Fibroblast of skin of back (primary cell): ENCODE measurements at regions not wholly inside any gene's neighbourhood (a gene's known extent, or its start where the extent isn't known, plus 50 kb on each side); places are given as distances from the start of the nearest gene placed in this dataset.
"Not testable (repeated sequence)": the region's sequence is repeated elsewhere in the genome, so short reads cannot be mapped to it uniquely, and the experiment has no call there.

ENCODE experiments used
- DNase-seq: peaks from one replicate; pipeline ENCODE4 v3.0.0-alpha.2; 2013

DNA sequence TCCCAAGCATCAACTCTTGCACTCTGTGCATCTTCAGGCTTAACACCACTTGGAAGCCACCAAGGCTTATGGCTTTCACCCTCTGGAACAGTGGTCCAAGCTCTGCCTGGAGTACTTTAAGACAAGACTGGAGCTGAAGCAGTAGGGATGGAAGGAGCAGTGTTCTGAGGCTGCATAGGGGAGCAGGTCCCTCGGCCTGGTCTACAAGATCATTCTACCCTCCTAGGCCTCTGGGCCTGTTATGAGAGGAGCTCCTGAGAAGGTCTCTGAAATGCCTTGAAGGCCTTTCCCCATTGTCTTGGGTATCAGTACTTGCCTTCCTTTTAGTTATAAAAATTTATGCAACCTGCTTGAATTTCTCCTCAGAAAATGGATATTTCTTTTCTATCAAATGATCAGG lies 286.7 kb downstream of the CPXCR1 start:
- DNase-seq = no peak

DNA sequence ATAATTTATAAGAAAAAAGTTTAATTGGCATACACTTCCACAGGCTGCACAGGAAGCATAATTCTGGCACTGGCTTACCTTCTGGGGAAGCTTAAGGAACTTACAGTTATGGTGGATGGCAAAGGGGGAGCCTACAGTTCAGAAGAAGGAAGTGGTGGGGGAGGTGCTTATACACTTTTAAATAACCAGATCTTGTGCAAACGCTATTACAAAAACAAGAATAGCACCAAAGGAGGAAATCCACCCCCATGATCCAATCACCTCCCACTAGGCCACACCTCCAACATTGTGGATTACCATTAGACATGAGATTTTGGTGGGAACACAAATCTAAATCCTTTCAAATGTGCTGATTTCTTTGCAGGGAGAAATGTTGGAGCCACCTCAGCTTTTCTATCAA lies 287.7 kb downstream of the CPXCR1 start:
- no peak for DNase-seq

DNA sequence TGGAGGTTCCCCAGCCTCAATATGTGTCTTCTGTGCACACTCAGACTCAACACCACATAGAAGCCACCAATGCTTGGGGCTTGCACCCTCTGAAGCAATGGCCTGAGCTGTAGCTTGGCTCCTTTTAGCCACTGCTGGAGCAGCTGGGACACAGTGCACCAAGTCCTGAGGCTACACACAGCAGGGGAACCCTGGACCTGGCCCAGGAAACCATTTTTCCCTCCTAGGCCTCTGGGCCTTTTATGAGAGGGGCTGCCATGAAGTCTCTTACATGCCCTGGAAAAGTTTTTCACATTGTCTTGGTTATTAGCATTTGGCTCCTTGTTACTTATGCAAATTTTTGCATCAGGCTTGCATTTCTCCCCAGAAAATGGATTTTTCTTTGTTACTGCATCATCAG lies 306.2 kb downstream of the CPXCR1 start:
- DNase-seq = no peak

DNA sequence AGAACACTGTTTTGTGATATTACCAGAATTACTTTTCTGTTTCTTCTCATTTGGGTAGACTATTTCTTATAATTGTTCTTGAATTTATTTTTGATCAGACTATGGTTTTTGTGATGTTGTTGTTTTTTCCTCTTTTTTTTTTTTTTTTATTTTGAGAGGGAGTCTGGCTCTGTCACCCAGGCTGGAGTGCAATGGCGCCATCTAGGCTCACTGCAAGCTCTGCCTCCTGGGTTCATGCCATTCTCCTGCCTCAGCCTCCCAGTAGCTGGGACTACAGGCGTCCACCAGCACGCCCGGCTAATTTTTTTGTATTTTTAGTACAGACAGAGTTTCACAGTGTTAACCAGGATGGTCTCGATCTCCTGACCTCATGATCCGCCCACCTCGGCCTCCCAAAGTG lies 352.6 kb downstream of the CPXCR1 start:
- DNase-seq = not testable (repeated sequence)

DNA sequence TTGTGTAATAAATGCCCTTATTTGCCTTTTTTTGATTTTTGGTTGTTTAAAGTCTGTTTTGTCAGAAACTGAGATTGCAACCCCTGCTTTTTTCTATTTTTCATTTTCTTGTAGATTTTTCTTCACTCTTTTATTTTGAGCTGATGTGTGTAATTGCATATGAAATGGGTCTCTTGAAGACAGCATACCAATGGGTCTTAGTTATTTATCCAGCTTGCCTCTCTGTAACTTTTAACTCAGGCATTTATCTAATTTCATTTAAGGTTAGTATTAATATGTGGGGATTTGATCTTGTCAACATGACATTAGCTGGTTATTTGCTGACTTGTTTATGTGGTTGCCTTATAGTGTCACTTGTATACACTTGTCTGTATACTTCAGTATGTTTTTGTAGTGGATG lies 378.0 kb downstream of the CPXCR1 start:
- no peak for DNase-seq
